Ishikawa (cell line): ENCODE measurements at regions not wholly inside any gene's neighbourhood (a gene's known extent, or its start where the extent isn't known, plus 50 kb on each side); places are given as distances from the start of the nearest gene placed in this dataset.

Source experiments
- CEBPB ChIP-seq: IDR thresholded peaks from 2 replicates; pipeline ENCODE4 v1.6.1; 2012
- CREB1 ChIP-seq: IDR thresholded peaks from 2 replicates; pipeline ENCODE4 v1.6.1; 2012; ENCODE audit warnings: low read depth
- EGR1 ChIP-seq: IDR thresholded peaks from 2 replicates; pipeline ENCODE4 v1.6.1; 2012
- EP300 ChIP-seq: IDR thresholded peaks from 2 replicates; pipeline ENCODE4 v1.6.1; 2012; ENCODE audit warnings: borderline replicate concordance
- FOXM1 ChIP-seq: IDR thresholded peaks from 2 replicates; pipeline ENCODE4 v1.6.1; 2012; ENCODE audit warnings: low read depth, borderline replicate concordance
- MAX ChIP-seq: IDR thresholded peaks from 2 replicates; pipeline ENCODE4 v1.6.1; 2012
- NFIC ChIP-seq: IDR thresholded peaks from 2 replicates; pipeline ENCODE4 v1.6.1; 2012
- RAD21 ChIP-seq: IDR thresholded peaks from 2 replicates; pipeline ENCODE4 v1.6.1; 2012; ENCODE audit warnings: low read depth
- TAF1 ChIP-seq: IDR thresholded peaks from 2 replicates; pipeline ENCODE4 v1.6.1; 2012; ENCODE audit warnings: low read depth, mild to moderate bottlenecking
- TEAD4 ChIP-seq: IDR thresholded peaks from 2 replicates; pipeline ENCODE4 v1.6.1; 2012
- USF1 ChIP-seq: IDR thresholded peaks from 2 replicates; pipeline ENCODE4 v1.6.1; 2012
- YY1 ChIP-seq: IDR thresholded peaks from 2 replicates; pipeline ENCODE4 v1.6.1; 2012; ENCODE audit warnings: low read depth
- ZBTB7A ChIP-seq: IDR thresholded peaks from 2 replicates; pipeline ENCODE4 v1.6.1; 2012; ENCODE audit warnings: low read depth
- TF ChIP-seq, protein P1 (sequence below): IDR thresholded peaks from 2 replicates; pipeline ENCODE4 v1.6.1; 2012; ENCODE audit warnings: low read depth, mild to moderate bottlenecking

- TF ChIP-seq USF1 (no peak), MAX (no peak), EGR1 (no peak), TAF1 (no peak), NFIC (no peak), RAD21 (no peak), EP300 (no peak), YY1 (no peak), FOXM1 (no peak), CEBPB (no peak), ZBTB7A (no peak), CREB1 (no peak), TEAD4 (no peak)
- TF ChIP-seq, protein P1, sequence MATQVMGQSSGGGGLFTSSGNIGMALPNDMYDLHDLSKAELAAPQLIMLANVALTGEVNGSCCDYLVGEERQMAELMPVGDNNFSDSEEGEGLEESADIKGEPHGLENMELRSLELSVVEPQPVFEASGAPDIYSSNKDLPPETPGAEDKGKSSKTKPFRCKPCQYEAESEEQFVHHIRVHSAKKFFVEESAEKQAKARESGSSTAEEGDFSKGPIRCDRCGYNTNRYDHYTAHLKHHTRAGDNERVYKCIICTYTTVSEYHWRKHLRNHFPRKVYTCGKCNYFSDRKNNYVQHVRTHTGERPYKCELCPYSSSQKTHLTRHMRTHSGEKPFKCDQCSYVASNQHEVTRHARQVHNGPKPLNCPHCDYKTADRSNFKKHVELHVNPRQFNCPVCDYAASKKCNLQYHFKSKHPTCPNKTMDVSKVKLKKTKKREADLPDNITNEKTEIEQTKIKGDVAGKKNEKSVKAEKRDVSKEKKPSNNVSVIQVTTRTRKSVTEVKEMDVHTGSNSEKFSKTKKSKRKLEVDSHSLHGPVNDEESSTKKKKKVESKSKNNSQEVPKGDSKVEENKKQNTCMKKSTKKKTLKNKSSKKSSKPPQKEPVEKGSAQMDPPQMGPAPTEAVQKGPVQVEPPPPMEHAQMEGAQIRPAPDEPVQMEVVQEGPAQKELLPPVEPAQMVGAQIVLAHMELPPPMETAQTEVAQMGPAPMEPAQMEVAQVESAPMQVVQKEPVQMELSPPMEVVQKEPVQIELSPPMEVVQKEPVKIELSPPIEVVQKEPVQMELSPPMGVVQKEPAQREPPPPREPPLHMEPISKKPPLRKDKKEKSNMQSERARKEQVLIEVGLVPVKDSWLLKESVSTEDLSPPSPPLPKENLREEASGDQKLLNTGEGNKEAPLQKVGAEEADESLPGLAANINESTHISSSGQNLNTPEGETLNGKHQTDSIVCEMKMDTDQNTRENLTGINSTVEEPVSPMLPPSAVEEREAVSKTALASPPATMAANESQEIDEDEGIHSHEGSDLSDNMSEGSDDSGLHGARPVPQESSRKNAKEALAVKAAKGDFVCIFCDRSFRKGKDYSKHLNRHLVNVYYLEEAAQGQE = no peak
These were observed 274.4 kb downstream of the HINT1 start for GRCh38 chr5:130890610-130891009.
